Spleen (tissue), 11 donors: ENCODE measurements at regions not wholly inside any gene's neighbourhood (a gene's known extent, or its start where the extent isn't known, plus 50 kb on each side); places are given as distances from the start of the nearest gene placed in this dataset.

Experiments used
- DNase-seq: peaks from one replicate; pipeline ENCODE4 v3.0.0-alpha.2; 2020
- H3K27ac ChIP-seq, 8 donors: fragments of 200-600 bp; sonication (generic) in 7 of 8; 1 replicate in 4 of 8; 2 replicates in 4 of 8; pipeline versions ENCODE4 v1.5.0 to v1.8.0; 2016 to 2021; ENCODE audit warnings: inconsistent platforms in 4 of 8, mild to moderate bottlenecking in 4 of 8, moderate library complexity in 1 of 8
- H3K27me3 ChIP-seq, 7 donors: fragments of 200-600 bp; sonication (generic) in 6 of 7; replicated peaks in 1 of 7; 1 replicate in 4 of 7; 2 replicates in 3 of 7; pipeline versions ENCODE4 v1.5.0 to v1.8.0; 2016 to 2021; ENCODE audit warnings: inconsistent platforms in 3 of 7, mild to moderate bottlenecking in 1 of 7
- H3K36me3 ChIP-seq, 6 donors: fragments of 200-600 bp; sonication (generic) in 5 of 6; 1 replicate in 4 of 6; 2 replicates in 2 of 6; pipeline versions ENCODE4 v1.5.0 to v1.8.0; 2016 to 2021; ENCODE audit warnings: inconsistent platforms in 2 of 6
- H3K4me1 ChIP-seq, 6 donors: fragments of 200-600 bp; sonication (generic) in 5 of 6; 1 replicate in 3 of 6; 2 replicates in 3 of 6; pipeline versions ENCODE4 v1.5.0 to v1.8.0; 2016 to 2021; ENCODE audit warnings: inconsistent platforms in 3 of 6
- H3K4me3 ChIP-seq, 8 donors: fragments of 200-600 bp; sonication (generic) in 7 of 8; 1 replicate in 4 of 8; 2 replicates in 4 of 8; pipeline versions ENCODE4 v1.5.0 to v1.8.0; 2016 to 2021; ENCODE audit warnings: inconsistent platforms in 4 of 8, mild to moderate bottlenecking in 4 of 8, moderate library complexity in 2 of 8
- H3K9me3 ChIP-seq, 8 donors: fragments of 200-600 bp; sonication (generic) in 7 of 8; 1 replicate in 4 of 8; 2 replicates in 4 of 8; pipeline versions ENCODE4 v1.5.0 to v1.8.0; 2016 to 2021; ENCODE audit warnings: inconsistent platforms in 4 of 8
- POLR2A ChIP-seq, 3 donors: fragments of 450-650 bp; IDR thresholded peaks; one replicate each; pipeline ENCODE4 v1.5.1; 2017; ENCODE audit warnings: antibody characterized with exemption in 3 of 3, mild to moderate bottlenecking in 1 of 3
- POLR2AphosphoS5 ChIP-seq, 3 donors: sonication (generic); formaldehyde crosslinking; IDR thresholded peaks; one replicate each; pipeline ENCODE4 v1.5.1; 2017; ENCODE audit warnings: antibody characterized with exemption in 3 of 3
- WGBS, 5 donors: extraction: QIAGEN DNeasy Blood & Tissue Kit in 3 of 5; methylation state at CpG; one replicate each; pipeline versions ENCODE4 v1.1.5 to v1.1.7; 2013 to 2018; 5-methylcytosine and 5-hydroxymethylcytosine counted together
- intact Hi-C: fragments of 100-400 bp; cut with DNase I; formaldehyde crosslinking; loops from one replicate; pipeline ENCODE4 v1.15.0; 2023; ENCODE audit warnings: low total_unique reads
- TF ChIP-seq, protein P1 (sequence below), 11 experiments: fragments of 200-600 bp in 7 of 11; fragments of 450-650 bp in 4 of 11; sonication (generic) in 4 of 11; IDR thresholded peaks in 8 of 11; conservative IDR thresholded peaks in 3 of 11; 1 replicate in 7 of 11; 2 replicates in 4 of 11; pipeline versions ENCODE4 v1.4.0 to v1.8.0; 2016 to 2021; ENCODE audit warnings: antibody characterized with exemption in 11 of 11, inconsistent platforms in 4 of 11, mild to moderate bottlenecking in 1 of 11
- donor health status: healthy with polysubstance abuse.
- donor health status: DM: no; HTN: no; CAD: no; lungs with moderate emphysema.
- donor health status: DM: no; HTN: no; CAD: no.
- donor health status: Bipolar disorder and iron deficiency.
- donor health status: healthy.
- donor health status: DM: no; HTN: no; CAD: no.
- donor health status: DM: yes; HTN: yes; CAD: no.

DNA sequence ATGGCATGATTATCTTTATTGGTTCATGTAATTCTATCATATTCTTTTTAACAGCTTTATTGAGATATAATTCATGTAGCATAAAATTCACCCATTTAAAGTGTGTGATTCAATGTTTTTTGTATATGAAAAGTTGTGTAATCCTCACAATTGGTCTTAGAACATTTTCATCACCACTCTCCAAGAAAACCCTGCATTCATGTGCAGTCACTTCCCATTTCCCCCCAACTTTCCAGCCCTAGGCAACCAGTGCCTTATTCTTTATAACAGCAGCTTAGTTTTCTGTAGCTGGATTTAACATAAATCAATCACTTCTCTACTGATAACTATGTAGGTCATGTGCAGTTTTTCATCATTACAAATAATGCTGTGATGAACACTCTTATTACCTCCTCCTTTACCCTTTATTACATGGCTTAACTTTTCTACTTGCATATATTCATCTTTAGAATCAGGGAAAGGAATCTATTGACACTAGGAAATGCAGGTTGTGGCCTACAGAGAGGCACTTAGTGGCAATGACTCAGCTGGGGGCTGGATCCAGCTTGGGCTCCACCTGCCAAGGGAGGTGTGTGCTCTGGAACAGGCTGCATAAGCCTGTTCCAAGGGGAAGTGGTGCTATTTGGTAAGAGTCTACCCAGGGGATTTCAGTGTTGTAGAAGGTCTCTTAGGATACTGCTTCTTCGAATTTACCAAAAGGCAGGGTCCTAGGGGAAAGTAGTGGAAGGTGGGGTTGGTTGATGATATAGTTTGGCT, 89.1 kb downstream of the ETAA1 start:
- TF ChIP-seq POLR2AphosphoS5 (IDR thresholded peaks at IDR 0.05), result no peak
- TF ChIP-seq POLR2A (IDR thresholded peaks at IDR 0.05), result no peak
- TF ChIP-seq, protein P1, sequence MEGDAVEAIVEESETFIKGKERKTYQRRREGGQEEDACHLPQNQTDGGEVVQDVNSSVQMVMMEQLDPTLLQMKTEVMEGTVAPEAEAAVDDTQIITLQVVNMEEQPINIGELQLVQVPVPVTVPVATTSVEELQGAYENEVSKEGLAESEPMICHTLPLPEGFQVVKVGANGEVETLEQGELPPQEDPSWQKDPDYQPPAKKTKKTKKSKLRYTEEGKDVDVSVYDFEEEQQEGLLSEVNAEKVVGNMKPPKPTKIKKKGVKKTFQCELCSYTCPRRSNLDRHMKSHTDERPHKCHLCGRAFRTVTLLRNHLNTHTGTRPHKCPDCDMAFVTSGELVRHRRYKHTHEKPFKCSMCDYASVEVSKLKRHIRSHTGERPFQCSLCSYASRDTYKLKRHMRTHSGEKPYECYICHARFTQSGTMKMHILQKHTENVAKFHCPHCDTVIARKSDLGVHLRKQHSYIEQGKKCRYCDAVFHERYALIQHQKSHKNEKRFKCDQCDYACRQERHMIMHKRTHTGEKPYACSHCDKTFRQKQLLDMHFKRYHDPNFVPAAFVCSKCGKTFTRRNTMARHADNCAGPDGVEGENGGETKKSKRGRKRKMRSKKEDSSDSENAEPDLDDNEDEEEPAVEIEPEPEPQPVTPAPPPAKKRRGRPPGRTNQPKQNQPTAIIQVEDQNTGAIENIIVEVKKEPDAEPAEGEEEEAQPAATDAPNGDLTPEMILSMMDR (IDR thresholded peaks at IDR 0.05 in 8 of 11, conservative IDR thresholded peaks at IDR 0.05 in 3 of 11), result no peak
- H3K9me3 ChIP-seq, result no peaks in the 10 kb centered on the region
- H3K27me3 ChIP-seq, result no peaks in the 10 kb centered on the region
- no peak overlapping the region for H3K27ac ChIP-seq
- 63 to 85% (median 79%) methylated on average over 1 of the region's 1 CpG for WGBS, 5 donors
- DNase-seq, result no peak
- intact Hi-C loops, result no loop called here
- H3K4me3 ChIP-seq, result no peak overlapping the region
- no peaks in the 10 kb centered on the region for H3K4me1 ChIP-seq
- H3K36me3 ChIP-seq, result no peaks in the 10 kb centered on the region

- 74 to 91% (median 90%) methylated on average over 4 of the region's 4 CpGs for WGBS, 5 donors
- Histone ChIP-seq H3K4me3 (no peak overlapping the region), H3K9me3 (no peaks in the 10 kb centered on the region), H3K4me1 (no peaks in the 10 kb centered on the region), H3K27ac (no peak overlapping the region), H3K27me3 (no peaks in the 10 kb centered on the region), H3K36me3 (no peaks in the 10 kb centered on the region)
- DNase-seq, result no peak
- TF ChIP-seq, protein P1 (IDR thresholded peaks at IDR 0.05 in 8 of 11, conservative IDR thresholded peaks at IDR 0.05 in 3 of 11), result no peak
- TF ChIP-seq POLR2AphosphoS5 (IDR thresholded peaks at IDR 0.05) (no peak), POLR2A (IDR thresholded peaks at IDR 0.05) (no peak)
- intact Hi-C loops, result no loop called here
Measured at GRCh38 chr2:67487993-67488392, 90.9 kb downstream of the ETAA1 start.

- no peak for DNase-seq
- intact Hi-C loops, result no loop called here
- 78 to 87% (median 85%) methylated on average over 8 of the region's 8 CpGs for WGBS, 5 donors
- no peaks in the 10 kb centered on the region for H3K4me1 ChIP-seq
- TF ChIP-seq, protein P1 (IDR thresholded peaks at IDR 0.05 in 8 of 11, conservative IDR thresholded peaks at IDR 0.05 in 3 of 11), result no peak
- TF ChIP-seq POLR2A (IDR thresholded peaks at IDR 0.05) (no peak), POLR2AphosphoS5 (IDR thresholded peaks at IDR 0.05) (no peak)
- H3K9me3 ChIP-seq, result no peaks in the 10 kb centered on the region
- no peak overlapping the region for H3K27ac ChIP-seq
- H3K27me3 ChIP-seq, result no peaks in the 10 kb centered on the region
- no peaks in the 10 kb centered on the region for H3K36me3 ChIP-seq
- no peak overlapping the region for H3K4me3 ChIP-seq
Measured at GRCh38 chr2:67489396-67489795, 92.3 kb downstream of the ETAA1 start.

DNA sequence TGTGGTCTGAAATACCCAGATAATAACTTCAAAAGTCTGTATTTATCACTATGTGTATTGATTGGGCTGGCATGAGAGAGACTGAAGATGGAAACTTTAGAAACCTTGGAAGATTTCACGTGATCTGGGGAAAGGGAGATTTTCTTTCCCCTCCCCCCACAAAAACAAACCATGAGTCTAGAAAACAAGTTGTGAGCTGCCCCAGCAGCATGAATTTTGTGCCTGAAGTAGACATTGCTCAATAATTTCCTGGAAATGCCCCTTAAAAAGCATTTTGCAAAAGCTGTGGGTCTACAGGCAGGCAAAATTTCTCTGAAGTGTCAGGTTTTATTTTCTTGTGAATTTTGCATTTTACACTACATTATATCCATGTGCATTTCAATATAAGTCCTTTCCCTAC, 101.8 kb downstream of the ETAA1 start:
- H3K9me3 ChIP-seq, result no peaks in the 10 kb centered on the region
- no peaks in the 10 kb centered on the region for H3K4me1 ChIP-seq
- no peak overlapping the region for H3K27ac ChIP-seq
- intact Hi-C loops, result no loop called here
- DNase-seq, result no peak
- TF ChIP-seq, protein P1 (IDR thresholded peaks at IDR 0.05 in 8 of 11, conservative IDR thresholded peaks at IDR 0.05 in 3 of 11), result no peak
- TF ChIP-seq POLR2A (IDR thresholded peaks at IDR 0.05) (no peak), POLR2AphosphoS5 (IDR thresholded peaks at IDR 0.05) (no peak)
- 52 to 77% (median 68%) methylated on average over 1 of the region's 1 CpG for WGBS, 5 donors
- H3K27me3 ChIP-seq, result no peaks in the 10 kb centered on the region
- no peaks in the 10 kb centered on the region for H3K36me3 ChIP-seq
- H3K4me3 ChIP-seq, result no peak overlapping the region
